ENCODE measurements at regions not wholly inside any gene's neighbourhood (a gene's known extent, or its start where the extent isn't known, plus 50 kb on each side); places are given as distances from the start of the nearest gene placed in this dataset.

- H3K27me3 ChIP-seq (ENCODE audit: control insufficient read depth, insufficient read depth, low read length): no peaks in the 10 kb centered on the region
- H3K9ac ChIP-seq (ENCODE audit: low read depth, low read length): no peak overlapping the region
- H3K4me3 ChIP-seq (ENCODE audit: low read depth, low read length): no peak overlapping the region
- H3K36me3 ChIP-seq (ENCODE audit: control insufficient read depth, insufficient read depth, low read length): no peaks in the 10 kb centered on the region
- no peaks in the 10 kb centered on the region for H3K4me1 ChIP-seq (ENCODE audit: control insufficient read depth, insufficient read depth, low read length)
- no peaks in the 10 kb centered on the region for H3K9me3 ChIP-seq (ENCODE audit: control insufficient read depth, insufficient read depth, low read length)
These were observed 143.7 kb upstream of the DCN start for GRCh38 chr12:91326058-91327027.

GRCh38 chr12:91320999-91321398, 138.4 kb upstream of the DCN start:
- Histone ChIP-seq H3K9ac (ENCODE audit: low read depth, low read length) (no peak overlapping the region), H3K4me3 (ENCODE audit: low read depth, low read length) (no peak overlapping the region), H3K27me3 (ENCODE audit: control insufficient read depth, insufficient read depth, low read length) (no peaks in the 10 kb centered on the region)

GRCh38 chr12:91319071-91319760, 136.6 kb upstream of the DCN start:
- Histone ChIP-seq H3K36me3 (ENCODE audit: control insufficient read depth, insufficient read depth, low read length) (no peaks in the 10 kb centered on the region), H3K4me3 (ENCODE audit: low read depth, low read length) (no peak overlapping the region), H3K4me1 (ENCODE audit: control insufficient read depth, insufficient read depth, low read length) (peaks cover 6% of the 10 kb centered on the region), H3K27me3 (ENCODE audit: control insufficient read depth, insufficient read depth, low read length) (no peaks in the 10 kb centered on the region), H3K9me3 (ENCODE audit: control insufficient read depth, insufficient read depth, low read length) (no peaks in the 10 kb centered on the region), H3K9ac (ENCODE audit: low read depth, low read length) (no peak overlapping the region)

More at GRCh38 chr12:91320999-91321398, 138.4 kb upstream of the DCN start:
- no peaks in the 10 kb centered on the region for H3K9me3 ChIP-seq (ENCODE audit: control insufficient read depth, insufficient read depth, low read length)
- peaks cover 6% of the 10 kb centered on the region for H3K4me1 ChIP-seq (ENCODE audit: control insufficient read depth, insufficient read depth, low read length)
- H3K36me3 ChIP-seq (ENCODE audit: control insufficient read depth, insufficient read depth, low read length): no peaks in the 10 kb centered on the region

GRCh38 chr12:91317306-91317705, 134.7 kb upstream of the DCN start:
- Histone ChIP-seq H3K9ac (ENCODE audit: low read depth, low read length) (no peak overlapping the region), H3K4me3 (ENCODE audit: low read depth, low read length) (no peak overlapping the region), H3K36me3 (ENCODE audit: control insufficient read depth, insufficient read depth, low read length) (no peaks in the 10 kb centered on the region), H3K4me1 (ENCODE audit: control insufficient read depth, insufficient read depth, low read length) (peaks cover 6% of the 10 kb centered on the region), H3K9me3 (ENCODE audit: control insufficient read depth, insufficient read depth, low read length) (no peaks in the 10 kb centered on the region), H3K27me3 (ENCODE audit: control insufficient read depth, insufficient read depth, low read length) (no peaks in the 10 kb centered on the region)

GRCh38 chr12:91316907-91317269, 134.3 kb upstream of the DCN start:
- Histone ChIP-seq H3K9me3 (ENCODE audit: control insufficient read depth, insufficient read depth, low read length) (no peaks in the 10 kb centered on the region), H3K4me3 (ENCODE audit: low read depth, low read length) (no peak overlapping the region), H3K9ac (ENCODE audit: low read depth, low read length) (no peak overlapping the region), H3K36me3 (ENCODE audit: control insufficient read depth, insufficient read depth, low read length) (no peaks in the 10 kb centered on the region), H3K4me1 (ENCODE audit: control insufficient read depth, insufficient read depth, low read length) (peaks cover 6% of the 10 kb centered on the region), H3K27me3 (ENCODE audit: control insufficient read depth, insufficient read depth, low read length) (no peaks in the 10 kb centered on the region)

GRCh38 chr12:91316161-91316906, 133.7 kb upstream of the DCN start:
- Histone ChIP-seq H3K27me3 (ENCODE audit: control insufficient read depth, insufficient read depth, low read length) (no peaks in the 10 kb centered on the region), H3K4me1 (ENCODE audit: control insufficient read depth, insufficient read depth, low read length) (peaks cover 6% of the 10 kb centered on the region), H3K36me3 (ENCODE audit: control insufficient read depth, insufficient read depth, low read length) (no peaks in the 10 kb centered on the region), H3K9ac (ENCODE audit: low read depth, low read length) (no peak overlapping the region), H3K9me3 (ENCODE audit: control insufficient read depth, insufficient read depth, low read length) (no peaks in the 10 kb centered on the region), H3K4me3 (ENCODE audit: low read depth, low read length) (no peak overlapping the region)

GRCh38 chr12:91311081-91311480, 128.5 kb upstream of the DCN start:
- Histone ChIP-seq H3K9me3 (ENCODE audit: control insufficient read depth, insufficient read depth, low read length) (no peaks in the 10 kb centered on the region), H3K27me3 (ENCODE audit: control insufficient read depth, insufficient read depth, low read length) (no peaks in the 10 kb centered on the region), H3K9ac (ENCODE audit: low read depth, low read length) (no peak overlapping the region), H3K4me3 (ENCODE audit: low read depth, low read length) (no peak overlapping the region), H3K4me1 (ENCODE audit: control insufficient read depth, insufficient read depth, low read length) (peaks cover under 1% of the 10 kb centered on the region), H3K36me3 (ENCODE audit: control insufficient read depth, insufficient read depth, low read length) (no peaks in the 10 kb centered on the region)

- Histone ChIP-seq H3K36me3 (ENCODE audit: control insufficient read depth, insufficient read depth, low read length) (no peaks in the 10 kb centered on the region), H3K4me1 (ENCODE audit: control insufficient read depth, insufficient read depth, low read length) (peaks cover 2% of the 10 kb centered on the region), H3K9me3 (ENCODE audit: control insufficient read depth, insufficient read depth, low read length) (no peaks in the 10 kb centered on the region), H3K27me3 (ENCODE audit: control insufficient read depth, insufficient read depth, low read length) (no peaks in the 10 kb centered on the region), H3K4me3 (ENCODE audit: low read depth, low read length) (no peak overlapping the region), H3K9ac (ENCODE audit: low read depth, low read length) (no peak overlapping the region)
These were observed 126.8 kb upstream of the DCN start for GRCh38 chr12:91309450-91309849.

GRCh38 chr12:91307957-91308670, 125.5 kb upstream of the DCN start:
- Histone ChIP-seq H3K9ac (ENCODE audit: low read depth, low read length) (no peak overlapping the region), H3K9me3 (ENCODE audit: control insufficient read depth, insufficient read depth, low read length) (no peaks in the 10 kb centered on the region), H3K4me3 (ENCODE audit: low read depth, low read length) (no peak overlapping the region), H3K4me1 (ENCODE audit: control insufficient read depth, insufficient read depth, low read length) (peaks cover 8% of the 10 kb centered on the region), H3K27me3 (ENCODE audit: control insufficient read depth, insufficient read depth, low read length) (no peaks in the 10 kb centered on the region), H3K36me3 (ENCODE audit: control insufficient read depth, insufficient read depth, low read length) (no peaks in the 10 kb centered on the region)

GRCh38 chr12:91290354-91290753, 107.7 kb upstream of the DCN start:
- H3K27me3 ChIP-seq (ENCODE audit: control insufficient read depth, insufficient read depth, low read length): no peaks in the 10 kb centered on the region
- H3K9me3 ChIP-seq (ENCODE audit: control insufficient read depth, insufficient read depth, low read length): no peaks in the 10 kb centered on the region
- no peaks in the 10 kb centered on the region for H3K36me3 ChIP-seq (ENCODE audit: control insufficient read depth, insufficient read depth, low read length)
- no peaks in the 10 kb centered on the region for H3K4me1 ChIP-seq (ENCODE audit: control insufficient read depth, insufficient read depth, low read length)
- H3K9ac ChIP-seq (ENCODE audit: low read depth, low read length): no peak overlapping the region
- H3K4me3 ChIP-seq (ENCODE audit: low read depth, low read length): no peak overlapping the region

- Histone ChIP-seq H3K27me3 (ENCODE audit: control insufficient read depth, insufficient read depth, low read length) (no peaks in the 10 kb centered on the region), H3K36me3 (ENCODE audit: control insufficient read depth, insufficient read depth, low read length) (no peaks in the 10 kb centered on the region), H3K9ac (ENCODE audit: low read depth, low read length) (no peak overlapping the region), H3K4me1 (ENCODE audit: control insufficient read depth, insufficient read depth, low read length) (no peaks in the 10 kb centered on the region), H3K9me3 (ENCODE audit: control insufficient read depth, insufficient read depth, low read length) (no peaks in the 10 kb centered on the region), H3K4me3 (ENCODE audit: low read depth, low read length) (no peak overlapping the region)
These were observed 107.3 kb upstream of the DCN start for GRCh38 chr12:91289906-91290305.

All from iPS-15b (cell line).